NB4 (cell line): ENCODE measurements at regions not wholly inside any gene's neighbourhood (a gene's known extent, or its start where the extent isn't known, plus 50 kb on each side); places are given as distances from the start of the nearest gene placed in this dataset.

Source experiments
- DNase-seq: peaks from one replicate; pipeline ENCODE4 v3.0.0; 2010; ENCODE audit warnings: low read depth
- H3K4me3 ChIP-seq: one replicate; pipeline ENCODE4 v1.5.1; 2011; ENCODE audit warnings: mild to moderate bottlenecking, low read depth, low read length, moderate library complexity
- CTCF ChIP-seq: IDR thresholded peaks from one replicate; pipeline ENCODE4 v1.5.1; 2012; ENCODE audit warnings: low read depth, low read length
- MYC ChIP-seq: IDR thresholded peaks from 2 replicates; pipeline ENCODE4 v1.6.1; 2011; ENCODE audit warnings: low read depth, low read length
- POLR2A ChIP-seq: IDR thresholded peaks from 2 replicates; pipeline ENCODE4 v1.6.1; 2011; ENCODE audit warnings: mild to moderate bottlenecking; ENCODE audit not compliant: insufficient read length; ENCODE audit errors: extremely low read depth
- TF ChIP-seq, protein P1 (sequence below): IDR thresholded peaks from 2 replicates; pipeline ENCODE4 v1.6.1; 2011; ENCODE audit warnings: low read depth, low read length

- DNase-seq, result no peak
These were observed 536.1 kb downstream of the ZNF608 start for GRCh38 chr5:124210111-124210910.

DNA sequence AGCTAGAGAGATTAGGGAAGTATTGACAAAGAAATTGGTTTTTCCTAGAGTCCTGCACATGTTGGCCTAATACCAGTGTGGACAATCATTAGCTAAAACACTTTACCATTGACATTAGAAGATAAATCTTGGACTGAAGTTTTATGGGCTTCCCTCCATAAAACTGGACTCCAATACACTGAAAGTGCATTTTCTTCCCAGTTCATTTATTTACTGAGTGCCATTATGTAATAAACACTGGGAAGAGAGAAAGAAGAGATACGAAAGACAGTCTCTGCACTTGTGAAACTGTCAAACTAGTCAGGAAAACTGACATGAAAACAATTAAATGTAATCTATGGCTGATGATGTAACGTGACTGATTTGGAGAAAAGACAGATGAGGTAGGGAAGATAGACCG, 539.3 kb downstream of the ZNF608 start:
- H3K4me3 ChIP-seq, result no peak overlapping the region
- TF ChIP-seq MYC (no peak), POLR2A (no peak), CTCF (no peak)
- TF ChIP-seq, protein P1, sequence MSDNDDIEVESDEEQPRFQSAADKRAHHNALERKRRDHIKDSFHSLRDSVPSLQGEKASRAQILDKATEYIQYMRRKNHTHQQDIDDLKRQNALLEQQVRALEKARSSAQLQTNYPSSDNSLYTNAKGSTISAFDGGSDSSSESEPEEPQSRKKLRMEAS, result no peak
- no peak for DNase-seq

More at GRCh38 chr5:124210111-124210910, 536.1 kb downstream of the ZNF608 start:
- H3K4me3 ChIP-seq, result no peak overlapping the region
- no peak for TF ChIP-seq CTCF
- TF ChIP-seq, protein P1, result no peak
- no peak for TF ChIP-seq MYC

GRCh38 chr5:124206540-124206939, 539.9 kb downstream of the ZNF608 start:
- no peak for DNase-seq
- H3K4me3 ChIP-seq, result no peak overlapping the region
- TF ChIP-seq CTCF (no peak), MYC (no peak)

GRCh38 chr5:124203303-124203702, 543.1 kb downstream of the ZNF608 start:
- no peak for DNase-seq
- TF ChIP-seq MYC (no peak), CTCF (no peak), POLR2A (no peak)
- TF ChIP-seq, protein P1, result no peak
- no peak overlapping the region for H3K4me3 ChIP-seq

- no peak overlapping the region for H3K4me3 ChIP-seq
- no peak for DNase-seq
- TF ChIP-seq, protein P1, result no peak
- TF ChIP-seq CTCF, result no peak
- no peak for TF ChIP-seq POLR2A
These were observed 546.1 kb downstream of the ZNF608 start for GRCh38 chr5:124200381-124200780.

GRCh38 chr5:124199893-124200292, 546.5 kb downstream of the ZNF608 start:
- TF ChIP-seq MYC (no peak), POLR2A (no peak), CTCF (no peak)
- TF ChIP-seq, protein P1, result no peak
- no peak for DNase-seq
- H3K4me3 ChIP-seq, result no peak overlapping the region
